ENCODE measurements at regions not wholly inside any gene's neighbourhood (a gene's known extent, or its start where the extent isn't known, plus 50 kb on each side); places are given as distances from the start of the nearest gene placed in this dataset.
"Not testable (repeated sequence)": the region's sequence is repeated elsewhere in the genome, so short reads cannot be mapped to it uniquely, and the experiment has no call there.

DNA sequence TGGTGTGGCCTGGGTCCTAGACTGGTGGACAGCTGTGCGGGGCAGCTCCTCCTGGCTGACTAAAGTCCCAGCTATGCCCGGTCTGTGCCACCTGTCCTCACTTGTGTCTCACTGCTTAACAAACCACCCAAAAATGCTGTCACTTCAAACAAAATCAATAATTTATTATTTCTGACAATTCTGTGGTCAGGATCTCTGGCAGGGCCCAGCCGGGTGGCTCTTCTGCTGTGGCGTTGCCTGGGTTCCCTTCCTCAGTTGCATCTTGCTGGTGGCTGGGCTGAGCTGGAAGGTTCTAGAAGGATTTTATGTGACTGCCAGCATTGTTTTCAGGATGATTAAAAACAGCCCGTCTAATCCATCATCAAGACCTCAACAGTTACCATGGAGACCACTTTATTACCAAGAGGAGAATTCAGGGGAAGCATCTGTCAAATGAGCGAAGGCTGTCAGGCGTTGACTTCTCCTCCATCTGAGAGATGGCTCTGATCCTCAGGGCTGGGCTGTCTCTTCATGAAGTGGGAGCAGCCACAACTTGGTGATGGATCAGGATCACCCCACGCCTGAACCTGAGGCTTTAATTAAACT is 280.6 kb upstream of the SFSWAP start:
- H3K27ac ChIP-seq, result no peak overlapping the region
- DNase-seq, result no peak
- peaks cover 0 to 34% (median 5%) of the 10 kb centered on the region in 9 donors for H3K27me3 ChIP-seq
- intact Hi-C loops (cut with DNase I), result loop anchor here in 2 of 10 donors (10.0 kb wide), 1 partner anchor 205 kb away; no protein-coding TSS in a partner anchor
- H3K9me3 ChIP-seq, result peaks cover 0 to 8% (median 0%) of the 10 kb centered on the region in 12 donors
- TF ChIP-seq, protein P1, sequence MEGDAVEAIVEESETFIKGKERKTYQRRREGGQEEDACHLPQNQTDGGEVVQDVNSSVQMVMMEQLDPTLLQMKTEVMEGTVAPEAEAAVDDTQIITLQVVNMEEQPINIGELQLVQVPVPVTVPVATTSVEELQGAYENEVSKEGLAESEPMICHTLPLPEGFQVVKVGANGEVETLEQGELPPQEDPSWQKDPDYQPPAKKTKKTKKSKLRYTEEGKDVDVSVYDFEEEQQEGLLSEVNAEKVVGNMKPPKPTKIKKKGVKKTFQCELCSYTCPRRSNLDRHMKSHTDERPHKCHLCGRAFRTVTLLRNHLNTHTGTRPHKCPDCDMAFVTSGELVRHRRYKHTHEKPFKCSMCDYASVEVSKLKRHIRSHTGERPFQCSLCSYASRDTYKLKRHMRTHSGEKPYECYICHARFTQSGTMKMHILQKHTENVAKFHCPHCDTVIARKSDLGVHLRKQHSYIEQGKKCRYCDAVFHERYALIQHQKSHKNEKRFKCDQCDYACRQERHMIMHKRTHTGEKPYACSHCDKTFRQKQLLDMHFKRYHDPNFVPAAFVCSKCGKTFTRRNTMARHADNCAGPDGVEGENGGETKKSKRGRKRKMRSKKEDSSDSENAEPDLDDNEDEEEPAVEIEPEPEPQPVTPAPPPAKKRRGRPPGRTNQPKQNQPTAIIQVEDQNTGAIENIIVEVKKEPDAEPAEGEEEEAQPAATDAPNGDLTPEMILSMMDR (IDR thresholded peaks at IDR 0.05), result no peak
- no peak for TF ChIP-seq POLR2A (IDR thresholded peaks at IDR 0.05)
- WGBS, 4 donors, result 74 to 80% (median 77%) methylated on average over 8 of the region's 8 CpGs
- no peak for ATAC-seq
- H3K36me3 ChIP-seq, result no peaks in the 10 kb centered on the region
- no peaks in the 10 kb centered on the region for H3K4me1 ChIP-seq
- no peak overlapping the region for H3K4me3 ChIP-seq

- H3K4me3 ChIP-seq, H3K27ac ChIP-seq, DNase-seq, H3K36me3 ChIP-seq, H3K4me1 ChIP-seq, H3K9me3 ChIP-seq, ATAC-seq: not testable (repeated sequence)
- intact Hi-C loops (cut with DNase I), result loop anchor here in 2 of 10 donors (10.0 kb wide), 1 partner anchor 206 kb away; no protein-coding TSS in a partner anchor
- WGBS, 4 donors, result 89 to 97% (median 92%) methylated on average over 12 to 17 of the region's 17 CpGs
- H3K27me3 ChIP-seq, result peaks cover 0 to 34% (median 5%) of the 10 kb centered on the region in 9 donors
Measured at GRCh38 chr12:131431126-131431655, 279.7 kb upstream of the SFSWAP start.

GRCh38 chr12:131432532-131433260 is 278.2 kb upstream of the SFSWAP start:
- H3K27me3 ChIP-seq, result peaks cover 0 to 42% (median 5%) of the 10 kb centered on the region in 9 donors
- H3K4me3 ChIP-seq, result no peak overlapping the region
- no peaks in the 10 kb centered on the region for H3K4me1 ChIP-seq
- H3K27ac ChIP-seq, result no peak overlapping the region
- no peak for TF ChIP-seq POLR2A (IDR thresholded peaks at IDR 0.05)
- TF ChIP-seq, protein P1 (IDR thresholded peaks at IDR 0.05), result no peak
- WGBS, 4 donors, result 55 to 62% (median 58%) methylated on average over 15 to 27 of the region's 29 CpGs
- H3K36me3 ChIP-seq, result no peaks in the 10 kb centered on the region
- no peak for DNase-seq
- no peak for ATAC-seq
- intact Hi-C loops (cut with DNase I), result loop anchor here in 2 of 10 donors (10.0 kb wide), 1 partner anchor 208 kb away; no protein-coding TSS in a partner anchor
- peaks cover 0 to 8% (median 0%) of the 10 kb centered on the region in 12 donors for H3K9me3 ChIP-seq

GRCh38 chr12:131434208-131435125 is 276.4 kb upstream of the SFSWAP start:
- intact Hi-C loops (cut with DNase I), result loop anchor here in 2 of 10 donors (10.0 kb wide), 1 partner anchor 210 kb away; no protein-coding TSS in a partner anchor
- DNase-seq, result no peak
- H3K4me3 ChIP-seq, result peak overlapping the region in 8 of 12 donors; percentile 3 to 30 (median 8)
- H3K27me3 ChIP-seq, result peaks cover 0 to 52% (median 5%) of the 10 kb centered on the region in 9 donors
- no peaks in the 10 kb centered on the region for H3K36me3 ChIP-seq
- WGBS, 4 donors, result 50 to 66% (median 56%) methylated on average over 17 to 28 of the region's 28 CpGs
- TF ChIP-seq, protein P1 (IDR thresholded peaks at IDR 0.05), result no peak
- TF ChIP-seq POLR2A (IDR thresholded peaks at IDR 0.05), result no peak
- H3K27ac ChIP-seq, result peak overlapping the region in 1 of 12 donors; percentile 52
- ATAC-seq, result peak in 1 of 4 donors; percentile 69
- no peaks in the 10 kb centered on the region for H3K4me1 ChIP-seq
- H3K9me3 ChIP-seq, result peaks cover 0 to 8% (median 0%) of the 10 kb centered on the region in 12 donors
